Kasumi-1 (cell line): ENCODE measurements at regions not wholly inside any gene's neighbourhood (a gene's known extent, or its start where the extent isn't known, plus 50 kb on each side); places are given as distances from the start of the nearest gene placed in this dataset.
A peak's percentile ranks its signal among the peaks of the same experiment; 100 is the strongest.

ENCODE experiments used
- DNase-seq, 2 experiments: peaks; one replicate each; lab custom pipeline; 2025; lab: John Stamatoyannopoulos, UW

GRCh38 chr6:4559281-4559875 is 216.8 kb upstream of the CDYL start:
- DNase-seq = no peak

- no peak for DNase-seq
Observed at GRCh38 chr6:4554645-4555044, 221.6 kb upstream of the CDYL start.

- DNase-seq = no peak
Observed at GRCh38 chr6:4553387-4553786, 222.8 kb upstream of the CDYL start.

GRCh38 chr6:4550227-4550597 is 226.0 kb upstream of the CDYL start:
- no peak for DNase-seq

- no peak for DNase-seq
Observed at GRCh38 chr6:4549556-4550226, 226.5 kb upstream of the CDYL start.

GRCh38 chr6:4545893-4546292 is 230.3 kb upstream of the CDYL start:
- DNase-seq = no peak

GRCh38 chr6:4543596-4543995 is 232.6 kb upstream of the CDYL start:
- DNase-seq = no peak

- no peak for DNase-seq
Observed at GRCh38 chr6:4533576-4533975, 242.6 kb upstream of the CDYL start.

GRCh38 chr6:4531406-4531805 is 244.8 kb upstream of the CDYL start:
- no peak for DNase-seq

GRCh38 chr6:4522453-4522852 is 253.8 kb upstream of the CDYL start:
- DNase-seq = peak; percentile 18 to 35

- DNase-seq = no peak
Observed at GRCh38 chr6:4521070-4521469, 255.1 kb upstream of the CDYL start.

GRCh38 chr6:4518506-4518905 is 257.7 kb upstream of the CDYL start:
- no peak for DNase-seq

- DNase-seq = no peak
Observed at GRCh38 chr6:4516206-4516605, 260.0 kb upstream of the CDYL start.

GRCh38 chr6:4513561-4513960 is 262.6 kb upstream of the CDYL start:
- no peak for DNase-seq

- no peak for DNase-seq
Observed at GRCh38 chr6:4512051-4512471, 264.1 kb upstream of the CDYL start.

- no peak for DNase-seq
Observed at GRCh38 chr6:4511641-4512020, 264.6 kb upstream of the CDYL start.

- DNase-seq = no peak
Observed at GRCh38 chr6:4510906-4511640, 265.1 kb upstream of the CDYL start.

GRCh38 chr6:4510317-4510716 is 265.9 kb upstream of the CDYL start:
- DNase-seq = no peak

GRCh38 chr6:4509506-4509905 is 266.7 kb upstream of the CDYL start:
- no peak for DNase-seq

- DNase-seq = no peak
Observed at GRCh38 chr6:4506792-4507191, 269.4 kb upstream of the CDYL start.

GRCh38 chr6:4506223-4506622 is 270.0 kb upstream of the CDYL start:
- no peak for DNase-seq

GRCh38 chr6:4504700-4505099 is 271.5 kb upstream of the CDYL start:
- no peak for DNase-seq

- DNase-seq = no peak
Observed at GRCh38 chr6:4503700-4504099, 272.5 kb upstream of the CDYL start.

- no peak for DNase-seq
Observed at GRCh38 chr6:4496284-4496683, 279.9 kb upstream of the CDYL start.
